ENCODE measurements at regions not wholly inside any gene's neighbourhood (a gene's known extent, or its start where the extent isn't known, plus 50 kb on each side); places are given as distances from the start of the nearest gene placed in this dataset.

- WGBS = 22% methylated on average over 16 of the region's 16 CpGs
- no peak overlapping the region for H3K4me3 ChIP-seq
- peak; percentile 42 for DNase-seq (ENCODE audit: low spot score)
- no peak overlapping the region for H3K27ac ChIP-seq
- intact Hi-C loops (cut with DNase I) = no loop called here
- no peaks in the 10 kb centered on the region for H3K4me1 ChIP-seq (replicated peaks)
- TF ChIP-seq CTCF (IDR thresholded peaks at IDR 0.05) (no peak), POLR2AphosphoS5 (IDR thresholded peaks at IDR 0.05) (peak; percentile 35), POLR2A (IDR thresholded peaks at IDR 0.05) (no peak)
- no peaks in the 10 kb centered on the region for H3K27me3 ChIP-seq (replicated peaks; ENCODE audit: insufficient read depth)
- H3K36me3 ChIP-seq = no peaks in the 10 kb centered on the region
- H3K9me3 ChIP-seq = no peaks in the 10 kb centered on the region
Observed at GRCh38 chr12:67517181-67517887, 131.2 kb upstream of the DYRK2 start.

GRCh38 chr12:67519484-67520433 lies 128.8 kb upstream of the DYRK2 start:
- H3K4me1 ChIP-seq (replicated peaks) = no peaks in the 10 kb centered on the region
- no peaks in the 10 kb centered on the region for H3K36me3 ChIP-seq
- WGBS = 63% methylated on average over 7 of the region's 7 CpGs
- H3K4me3 ChIP-seq = no peak overlapping the region
- no peaks in the 10 kb centered on the region for H3K27me3 ChIP-seq (replicated peaks; ENCODE audit: insufficient read depth)
- intact Hi-C loops (cut with DNase I) = no loop called here
- no peak overlapping the region for H3K27ac ChIP-seq
- no peak for TF ChIP-seq CTCF (IDR thresholded peaks at IDR 0.05)
- TF ChIP-seq POLR2A (IDR thresholded peaks at IDR 0.05) = no peak
- TF ChIP-seq POLR2AphosphoS5 (IDR thresholded peaks at IDR 0.05) = peak; percentile 62
- DNase-seq (ENCODE audit: low spot score) = peak; percentile 72
- H3K9me3 ChIP-seq = no peaks in the 10 kb centered on the region

- Histone ChIP-seq H3K27ac (no peak overlapping the region), H3K4me3 (no peak overlapping the region), H3K27me3 (replicated peaks; ENCODE audit: insufficient read depth) (no peaks in the 10 kb centered on the region), H3K36me3 (no peaks in the 10 kb centered on the region), H3K9me3 (no peaks in the 10 kb centered on the region), H3K4me1 (replicated peaks) (no peaks in the 10 kb centered on the region)
- 96% methylated on average over 3 of the region's 3 CpGs for WGBS
- no peak for DNase-seq (ENCODE audit: low spot score)
- intact Hi-C loops (cut with DNase I) = no loop called here
- no peak for TF ChIP-seq POLR2A (IDR thresholded peaks at IDR 0.05)
- no peak for TF ChIP-seq CTCF (IDR thresholded peaks at IDR 0.05)
Observed at GRCh38 chr12:67520606-67521005, 127.9 kb upstream of the DYRK2 start.

GRCh38 chr12:67522222-67522621 lies 126.3 kb upstream of the DYRK2 start:
- TF ChIP-seq CTCF (IDR thresholded peaks at IDR 0.05) = no peak
- TF ChIP-seq POLR2AphosphoS5 (IDR thresholded peaks at IDR 0.05) = no peak
- TF ChIP-seq POLR2A (IDR thresholded peaks at IDR 0.05) = no peak
- Histone ChIP-seq H3K9me3 (no peaks in the 10 kb centered on the region), H3K27me3 (replicated peaks; ENCODE audit: insufficient read depth) (no peaks in the 10 kb centered on the region), H3K4me3 (no peak overlapping the region), H3K4me1 (replicated peaks) (no peaks in the 10 kb centered on the region), H3K27ac (no peak overlapping the region), H3K36me3 (no peaks in the 10 kb centered on the region)
- no peak for DNase-seq (ENCODE audit: low spot score)
- 92% methylated on average over 5 of the region's 5 CpGs for WGBS
- intact Hi-C loops (cut with DNase I) = no loop called here
